ENCODE measurements at regions not wholly inside any gene's neighbourhood (a gene's known extent, or its start where the extent isn't known, plus 50 kb on each side); places are given as distances from the start of the nearest gene placed in this dataset.

DNA sequence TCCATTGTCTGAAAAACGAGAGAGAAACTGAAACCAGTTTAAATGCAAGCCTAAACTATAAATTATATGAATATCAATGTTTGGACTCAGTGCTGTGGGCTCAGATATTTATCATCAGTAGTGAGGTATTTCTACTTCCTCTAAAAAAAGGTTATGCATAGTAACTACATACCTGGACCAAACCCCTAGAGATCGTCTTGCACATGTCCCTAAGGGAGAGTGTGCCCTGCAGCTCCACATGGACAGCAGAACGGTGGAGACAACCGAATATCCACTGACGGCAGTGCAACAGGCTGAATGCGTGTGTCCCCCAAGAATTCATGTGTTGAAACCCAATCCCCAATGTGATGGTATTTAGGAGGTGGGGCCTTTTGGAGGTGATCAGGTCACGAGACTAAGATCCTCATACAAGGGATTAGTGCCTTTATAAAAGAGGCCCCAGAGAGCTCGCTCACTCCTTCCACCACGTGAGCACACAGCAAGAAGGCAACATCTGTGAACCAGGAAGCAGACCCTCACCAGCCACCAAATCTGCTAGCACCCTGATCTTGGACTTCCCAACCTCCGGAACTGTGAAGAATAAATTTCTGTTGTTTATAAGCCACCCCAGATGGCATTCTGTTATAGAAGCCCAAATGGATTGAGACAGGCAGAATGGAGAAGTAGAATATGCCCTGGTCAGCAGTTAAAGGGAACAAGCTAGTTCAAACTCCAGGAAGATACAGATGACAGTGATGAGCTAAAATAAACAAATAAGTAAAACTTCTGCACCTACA is 208.4 kb downstream of the ANAPC1 start:
- peak; percentile 31 to 43 for DNase-seq

DNA sequence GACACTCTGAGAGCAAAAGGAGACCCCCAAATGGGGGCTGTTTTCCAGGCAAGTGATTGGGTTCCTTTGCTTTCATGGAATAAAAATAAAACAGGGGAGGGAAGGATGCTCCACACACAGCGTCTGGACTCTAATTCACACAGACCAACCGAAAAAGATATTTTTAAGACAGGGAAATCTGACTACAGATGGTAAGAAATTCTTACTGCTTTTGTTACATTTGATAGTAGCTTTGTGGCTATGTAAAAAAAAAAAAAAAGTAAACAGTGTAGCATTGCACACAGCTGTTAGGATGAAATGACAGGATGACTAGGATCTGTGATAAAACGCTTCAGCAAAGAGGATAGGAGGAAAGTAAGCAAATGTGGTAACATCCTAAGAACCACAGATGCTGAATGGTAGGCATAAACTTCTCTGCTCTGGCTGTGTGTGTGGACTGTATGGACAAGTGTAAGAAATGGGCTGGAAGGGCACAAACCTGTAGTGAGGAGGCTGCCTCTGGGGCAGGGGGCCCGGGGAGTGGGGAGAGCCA is 207.6 kb downstream of the ANAPC1 start:
- DNase-seq, result no peak

DNA sequence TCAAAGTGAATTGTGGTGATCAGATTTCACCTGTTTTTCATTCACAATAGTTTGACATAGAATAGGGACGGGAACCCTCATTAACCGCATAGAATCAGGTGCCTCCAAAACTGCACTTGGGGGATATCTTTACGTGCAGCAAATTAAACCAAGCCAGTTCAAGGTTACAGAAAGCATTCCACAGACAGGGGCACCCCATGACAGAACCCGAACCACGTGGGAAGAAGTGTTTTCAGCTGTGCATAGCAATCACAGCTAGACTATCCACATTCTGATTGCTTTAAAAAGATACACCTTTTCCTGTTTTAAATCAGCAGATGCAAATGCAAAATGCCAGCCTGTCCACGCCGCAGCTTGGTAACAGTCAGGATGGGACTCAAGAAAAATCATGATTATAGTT is 205.8 kb downstream of the ANAPC1 start:
- no peak for DNase-seq

DNA sequence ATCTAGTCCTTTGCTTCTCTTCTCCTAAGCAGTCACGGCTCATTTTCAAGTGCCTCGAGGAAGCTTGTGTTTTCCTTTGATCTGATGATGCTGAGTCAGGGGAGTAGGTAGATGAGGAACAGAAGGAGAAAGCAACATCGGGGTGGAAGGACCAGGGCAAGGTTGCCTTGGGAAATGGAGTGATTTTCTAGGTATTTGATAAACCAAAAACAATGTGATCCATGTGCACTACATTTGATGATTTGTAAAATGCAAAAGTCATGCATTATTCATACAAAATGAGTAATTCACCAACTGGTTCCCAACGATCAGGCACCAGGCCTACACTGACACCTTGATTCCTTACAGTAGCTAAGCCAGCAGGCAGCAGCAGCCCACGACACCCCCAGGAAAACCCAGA is 205.3 kb downstream of the ANAPC1 start:
- DNase-seq, result peak in 1 of 2 donors; percentile 50

DNA sequence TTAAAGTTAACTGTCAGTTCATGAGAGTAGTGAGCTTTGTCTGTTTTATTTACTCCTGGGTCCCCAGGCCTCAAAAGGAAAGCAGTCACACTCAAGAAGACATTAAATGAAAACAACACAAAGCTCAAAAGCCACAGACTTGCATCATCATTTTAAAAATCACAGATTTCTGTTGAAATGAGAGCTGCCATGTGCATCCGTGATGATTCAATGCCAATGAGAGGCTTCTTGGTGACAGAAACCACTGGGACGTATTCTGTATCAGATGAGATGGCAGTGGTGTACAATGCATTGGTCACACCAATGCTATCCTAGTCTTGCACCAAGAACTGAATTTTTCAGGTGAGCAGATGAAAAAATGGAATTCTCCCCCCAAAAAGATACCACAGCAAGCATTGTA is 204.8 kb downstream of the ANAPC1 start:
- peak; percentile 88 to 92 for DNase-seq

DNA sequence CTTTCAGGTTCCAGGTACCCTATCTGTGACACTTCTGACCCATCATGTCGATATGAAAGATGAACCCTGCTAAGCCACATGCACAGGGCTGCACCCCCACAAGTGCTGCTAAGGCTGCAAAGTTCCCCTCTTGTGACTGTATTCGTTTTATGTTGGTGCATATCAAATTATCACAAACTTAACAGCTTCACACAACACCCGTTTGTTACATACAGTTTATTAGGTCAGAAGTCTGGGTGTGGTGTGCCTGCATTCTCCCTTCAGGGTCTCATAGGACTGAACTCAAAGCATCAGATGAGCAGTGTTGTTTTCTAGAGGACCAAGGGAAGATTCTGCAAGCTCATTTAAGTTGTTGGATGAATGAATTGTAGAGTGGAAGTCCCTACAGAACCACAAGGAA is 199.4 kb downstream of the ANAPC1 start:
- DNase-seq, result no peak

DNA sequence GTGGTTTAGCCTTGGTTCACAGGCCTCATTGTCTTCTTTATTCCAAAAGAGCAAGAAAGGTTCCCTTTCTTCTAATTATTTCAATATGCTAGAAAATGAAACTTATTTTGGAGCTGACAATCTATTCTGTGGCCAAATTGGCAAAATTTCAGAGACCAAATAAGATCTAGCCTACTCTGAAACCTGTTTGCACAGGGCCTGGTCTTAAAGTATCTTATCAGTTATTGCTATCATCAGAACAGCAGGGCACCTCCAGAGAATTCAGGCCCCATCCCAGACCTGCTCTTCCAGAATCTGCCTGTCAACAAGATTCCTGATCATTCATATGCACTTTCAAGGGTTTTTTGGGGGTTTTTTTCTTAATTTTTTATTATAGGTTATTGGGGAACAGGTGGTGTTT is 198.7 kb downstream of the ANAPC1 start:
- no peak for DNase-seq

DNA sequence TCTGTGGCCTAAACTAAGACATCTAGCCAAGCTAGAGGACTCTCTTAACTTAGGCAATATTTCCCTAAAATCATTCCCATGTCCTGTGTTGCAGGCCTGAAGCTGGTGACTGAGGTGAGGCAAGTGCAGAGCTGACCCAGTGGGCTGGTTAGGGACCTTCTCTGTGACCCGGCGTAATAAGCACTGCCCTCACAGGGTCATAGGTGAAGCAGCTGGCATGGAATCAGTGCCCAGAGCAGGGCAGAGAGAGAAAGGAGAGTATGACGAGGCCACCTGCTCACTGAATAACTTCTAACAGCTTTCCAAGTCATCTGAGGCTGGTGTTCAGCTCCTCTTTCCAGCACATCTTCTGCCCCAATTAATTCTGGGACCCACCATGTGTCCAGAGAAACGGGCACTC is 197.0 kb downstream of the ANAPC1 start:
- no peak for DNase-seq

DNA sequence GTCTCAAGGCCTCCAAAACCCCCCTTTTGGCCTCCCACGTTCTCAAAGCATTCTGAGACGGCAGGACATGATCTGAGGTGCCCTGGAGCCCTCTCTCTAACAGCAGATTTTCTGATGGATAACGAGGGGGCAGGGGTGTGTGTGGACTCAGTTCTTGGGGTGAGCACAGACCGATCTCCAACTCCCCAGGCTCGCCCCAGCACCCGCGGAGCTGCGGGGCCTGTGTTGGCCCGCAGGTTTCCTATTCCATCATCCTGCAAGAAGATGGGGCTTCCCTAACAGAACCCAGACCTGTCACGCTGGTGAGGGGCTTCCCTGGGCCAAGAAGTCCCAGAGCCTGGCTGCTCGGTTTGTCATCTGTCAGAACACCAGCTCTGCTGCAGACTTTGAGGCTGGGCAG is 196.1 kb downstream of the ANAPC1 start:
- DNase-seq, result no peak

DNA sequence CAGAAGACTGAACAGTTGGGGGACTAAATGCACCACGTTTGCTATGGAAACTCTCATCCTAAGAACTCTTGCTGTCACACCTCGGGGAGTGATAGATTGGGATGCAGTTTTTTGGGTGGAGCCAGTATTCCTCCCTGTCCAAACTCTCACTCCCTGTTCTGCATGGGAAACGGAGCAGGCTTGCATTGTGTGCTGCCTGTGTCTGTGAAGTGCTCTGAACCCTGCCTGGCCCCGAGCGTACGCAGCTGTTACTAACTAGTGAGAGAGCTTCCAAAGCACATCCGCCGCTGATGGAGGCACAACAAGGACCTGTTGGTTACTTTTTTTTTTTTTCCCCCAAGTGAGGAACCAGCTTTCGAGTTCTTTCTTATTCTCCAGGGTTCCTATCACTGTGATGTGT is 195.5 kb downstream of the ANAPC1 start:
- no peak for DNase-seq

DNA sequence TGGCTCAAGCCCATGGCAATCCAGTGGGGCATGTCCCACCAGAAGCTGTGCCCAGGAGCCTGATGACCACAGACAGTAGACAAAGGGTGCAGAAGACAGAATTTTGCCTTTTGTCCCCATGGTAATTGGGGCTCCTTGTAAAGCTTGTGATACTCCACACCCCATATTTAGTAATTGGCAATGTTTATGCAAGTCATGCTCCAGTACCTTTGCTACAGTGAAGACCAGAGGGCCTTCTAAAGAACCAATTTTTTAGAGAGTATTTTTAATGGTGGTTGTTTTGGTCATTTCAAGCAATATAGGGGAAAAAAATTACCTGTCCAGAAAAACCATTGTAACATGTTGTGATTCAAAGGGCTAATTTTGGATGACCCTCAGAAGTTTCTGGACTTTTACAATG is 194.8 kb downstream of the ANAPC1 start:
- DNase-seq, result no peak

DNA sequence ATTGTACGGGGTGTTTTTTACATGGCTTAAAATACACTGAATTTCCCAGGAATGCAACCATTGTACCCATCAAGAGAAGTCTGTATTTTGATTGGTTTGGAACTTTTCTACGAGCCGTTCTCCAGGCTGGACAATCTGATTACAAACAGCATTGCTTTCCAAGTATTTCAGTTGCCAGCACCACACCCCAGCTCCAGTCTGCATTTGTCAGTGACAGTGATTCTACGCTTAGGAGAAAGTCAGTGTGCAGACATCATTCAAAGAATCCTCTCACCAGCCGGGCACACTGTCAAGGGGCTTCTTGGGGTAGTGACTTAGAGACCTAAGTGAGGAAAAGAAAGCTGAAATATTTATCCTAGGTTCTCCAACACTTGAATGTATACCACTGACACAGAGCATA is 194.1 kb downstream of the ANAPC1 start:
- DNase-seq, result no peak

DNA sequence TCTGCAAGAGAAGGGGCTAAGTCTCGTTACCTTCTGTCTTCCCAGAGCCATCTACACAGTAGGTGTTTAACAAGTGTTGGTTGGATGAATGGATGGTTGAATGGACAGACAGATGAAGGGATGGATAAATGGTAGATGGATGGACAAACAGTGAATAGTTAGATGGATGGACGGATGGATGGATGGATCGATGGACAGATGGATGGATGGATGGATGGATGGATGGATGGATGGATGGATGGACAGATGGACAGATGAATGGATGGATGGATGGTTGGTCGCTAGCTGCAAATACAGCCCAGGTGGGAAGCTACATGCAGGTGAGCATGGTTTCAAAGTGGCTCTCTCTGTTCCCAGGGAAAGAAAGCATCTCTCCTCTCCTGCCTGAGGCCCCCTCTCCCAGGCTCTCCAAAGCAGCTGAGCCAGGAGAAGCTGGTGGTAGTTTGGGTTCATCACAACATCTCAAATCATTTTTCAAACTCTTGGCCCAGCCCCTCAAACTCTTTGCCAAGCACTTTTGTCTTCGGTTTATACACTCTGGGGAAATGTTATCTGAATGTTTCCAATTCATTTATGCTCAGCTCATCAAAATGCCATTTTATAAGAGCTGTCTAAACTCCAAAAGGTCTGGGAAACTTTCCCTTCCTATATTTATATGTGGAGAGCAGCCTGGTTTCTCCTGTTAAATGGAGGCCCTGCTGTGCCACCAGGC is 192.7 kb downstream of the ANAPC1 start:
- no peak for DNase-seq

DNA sequence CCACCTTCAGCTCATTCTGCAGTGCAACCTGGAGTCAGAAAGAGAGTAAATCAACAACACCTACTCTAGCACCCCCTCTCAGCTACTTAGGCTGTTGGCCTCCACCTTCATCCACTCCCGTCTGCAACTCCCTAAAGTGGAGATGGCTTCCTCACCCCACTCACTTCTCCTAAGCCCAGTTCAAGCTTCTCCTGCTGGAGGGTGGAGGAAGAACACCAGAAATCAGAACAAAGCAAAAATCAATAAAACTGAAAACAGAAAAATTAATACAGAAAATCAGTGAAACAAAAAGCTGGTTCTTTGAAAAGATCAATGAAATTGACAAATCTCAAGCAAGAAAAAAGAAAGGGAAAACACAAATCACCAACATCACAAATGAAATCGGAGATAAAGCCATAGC is 191.7 kb downstream of the ANAPC1 start:
- DNase-seq, result no peak

DNA sequence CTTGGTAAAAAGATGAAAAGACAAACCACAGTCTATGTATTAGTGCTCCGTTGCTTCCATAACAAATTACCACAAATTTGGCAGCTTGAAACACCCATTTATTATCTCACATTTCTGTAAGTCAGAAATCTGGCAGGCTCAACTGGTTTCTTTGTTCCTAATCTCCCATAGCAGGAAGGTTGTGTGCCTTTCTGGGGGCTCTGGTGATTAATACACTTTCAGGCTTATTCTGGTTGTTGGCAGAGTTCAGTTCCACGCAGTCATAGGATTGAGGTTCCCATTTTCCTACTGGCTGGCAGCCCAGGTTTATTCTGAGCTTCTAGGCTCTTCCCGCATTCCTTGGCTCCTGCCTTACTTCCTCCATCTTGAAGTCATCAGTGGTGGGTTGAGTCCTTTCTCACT is 189.3 kb downstream of the ANAPC1 start:
- DNase-seq, result no peak

DNA sequence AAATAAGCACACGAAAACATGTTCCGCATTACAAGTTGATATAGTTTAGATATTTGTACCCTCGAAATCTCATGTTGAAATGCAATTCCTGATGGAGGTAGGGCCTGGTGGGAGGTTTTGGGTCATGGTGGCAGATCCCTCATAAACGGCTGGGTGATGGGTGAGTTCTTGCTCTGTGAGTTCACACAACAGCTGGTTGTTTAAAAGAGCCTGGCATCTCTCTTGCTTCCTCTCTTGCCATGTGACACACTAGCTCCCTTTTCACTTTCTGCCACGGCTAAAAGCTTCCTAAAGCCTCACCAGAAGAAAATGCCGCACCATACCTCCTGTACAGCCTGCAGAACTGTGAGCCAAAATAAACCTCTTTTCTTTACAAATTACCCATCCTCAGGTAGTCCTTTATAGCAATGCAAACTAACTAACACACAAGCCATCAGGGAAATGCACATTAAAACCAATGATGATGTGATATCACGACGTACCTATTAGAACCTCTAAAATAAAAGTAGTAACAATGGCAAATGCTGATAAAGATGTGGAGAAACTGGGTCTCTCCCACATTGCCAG is 188.5 kb downstream of the ANAPC1 start:
- DNase-seq, result no peak

DNA sequence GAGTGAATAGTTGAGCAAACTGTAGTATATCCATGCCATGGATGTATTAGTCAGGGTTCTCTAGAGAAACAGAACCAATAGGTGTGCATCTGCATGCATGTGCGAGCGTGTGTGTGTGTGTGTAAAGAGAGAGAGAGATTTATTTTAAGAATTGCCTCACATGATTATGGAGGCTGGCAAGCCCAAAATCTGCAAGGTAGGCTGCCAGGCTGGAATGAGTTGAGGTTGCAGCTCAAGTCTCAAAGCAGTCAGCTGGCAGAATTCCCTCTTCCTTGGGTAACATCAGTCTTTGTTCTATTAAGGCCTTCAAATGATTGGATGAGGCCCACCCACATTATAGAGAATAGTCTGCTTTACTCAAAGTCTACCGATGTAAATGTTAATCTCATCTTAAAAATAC is 187.8 kb downstream of the ANAPC1 start:
- no peak for DNase-seq

DNA sequence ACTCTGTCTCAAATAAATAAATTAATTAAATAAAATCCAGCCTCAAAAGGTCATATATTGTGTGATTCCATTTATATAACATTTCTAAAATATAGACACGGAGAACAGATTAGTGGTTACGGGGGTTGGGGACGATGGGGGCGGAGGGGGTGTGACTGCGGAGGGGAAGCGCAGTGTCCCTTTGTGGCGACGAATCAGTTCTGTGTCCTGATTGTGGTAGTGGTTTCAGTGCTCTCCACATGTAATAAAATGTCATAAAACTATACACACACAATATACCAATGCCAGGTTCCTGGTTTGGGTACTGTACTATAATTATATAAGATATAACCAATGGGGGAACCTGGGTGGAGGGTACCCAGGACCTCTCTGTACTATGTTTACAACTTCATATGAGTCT is 186.4 kb downstream of the ANAPC1 start:
- no peak for DNase-seq

DNA sequence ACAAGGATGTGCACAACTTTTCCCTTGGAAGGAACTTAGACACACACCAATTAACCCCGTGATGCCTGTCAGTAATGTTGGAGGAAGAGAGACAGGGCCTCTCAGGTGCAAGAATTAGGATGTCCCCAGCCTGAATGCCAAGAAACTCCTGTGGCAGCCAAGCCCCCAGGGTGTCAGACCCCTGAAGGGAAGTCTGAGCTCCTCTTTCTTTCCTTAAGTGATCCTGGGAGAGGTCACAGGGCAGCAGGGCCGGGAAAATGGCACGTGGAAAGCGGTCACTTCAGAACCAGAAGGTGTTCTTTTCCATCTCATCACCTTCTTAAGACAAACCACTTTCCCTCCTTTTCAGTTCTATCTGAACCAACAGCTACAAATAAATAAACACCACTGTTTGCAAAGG is 185.9 kb downstream of the ANAPC1 start:
- DNase-seq, result no peak

DNA sequence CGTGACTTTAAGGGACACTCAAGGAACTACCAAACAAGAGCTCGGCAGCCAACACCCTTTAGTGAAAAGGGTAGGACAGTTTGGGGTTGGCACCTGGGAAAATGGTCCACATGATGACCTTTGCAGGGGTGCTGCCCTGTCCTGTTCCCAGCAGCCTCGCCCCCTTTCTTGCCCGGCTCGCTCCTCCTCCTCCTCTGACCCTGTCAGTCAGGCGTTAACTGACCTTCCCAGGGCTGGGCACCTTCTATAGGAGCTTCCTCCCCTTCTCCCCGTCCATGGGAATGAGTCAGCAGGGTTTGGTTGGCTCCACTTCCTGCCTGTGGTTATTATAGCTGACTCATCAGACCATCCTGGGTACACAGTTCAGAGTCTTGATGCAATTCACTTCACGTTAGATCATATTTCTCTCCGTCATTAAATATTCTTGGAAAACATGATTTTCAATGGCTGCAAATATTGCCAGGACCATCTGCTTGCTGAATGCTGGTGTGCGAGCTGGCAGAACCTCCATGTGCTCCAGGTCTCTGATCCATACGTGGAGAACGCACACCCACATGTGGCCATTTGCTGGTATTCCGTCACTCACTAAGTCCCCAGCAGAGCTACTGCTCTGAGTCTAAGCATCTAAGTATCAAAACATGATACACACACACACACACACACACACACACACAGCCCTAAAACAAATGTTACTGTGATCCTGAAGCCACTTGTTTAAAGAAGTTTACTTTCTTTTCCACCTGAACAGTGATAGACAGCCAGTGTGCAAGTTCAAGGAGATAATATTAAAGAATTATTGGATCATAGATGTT is 185.0 kb downstream of the ANAPC1 start:
- peak; percentile 92 to 95 for DNase-seq

DNA sequence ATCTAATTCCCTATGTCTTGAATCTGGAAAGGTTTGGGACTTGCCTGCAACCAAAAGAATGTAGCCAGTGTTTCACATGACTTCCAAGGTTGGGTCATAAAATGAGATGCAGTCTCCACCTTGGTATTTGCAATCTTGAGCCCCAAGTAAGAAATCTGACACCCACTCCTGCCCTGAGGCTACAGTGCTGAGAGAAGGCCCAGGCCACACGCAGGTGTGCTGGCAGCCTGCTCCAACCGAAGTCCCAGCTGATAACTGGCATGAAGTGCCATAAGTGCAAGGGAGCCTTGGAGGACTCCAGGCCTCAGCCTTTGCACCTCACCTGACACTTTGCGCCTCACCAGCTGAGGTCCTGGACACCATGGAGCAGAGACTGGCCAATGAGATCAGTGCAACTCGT is 182.7 kb downstream of the ANAPC1 start:
- no peak for DNase-seq

DNA sequence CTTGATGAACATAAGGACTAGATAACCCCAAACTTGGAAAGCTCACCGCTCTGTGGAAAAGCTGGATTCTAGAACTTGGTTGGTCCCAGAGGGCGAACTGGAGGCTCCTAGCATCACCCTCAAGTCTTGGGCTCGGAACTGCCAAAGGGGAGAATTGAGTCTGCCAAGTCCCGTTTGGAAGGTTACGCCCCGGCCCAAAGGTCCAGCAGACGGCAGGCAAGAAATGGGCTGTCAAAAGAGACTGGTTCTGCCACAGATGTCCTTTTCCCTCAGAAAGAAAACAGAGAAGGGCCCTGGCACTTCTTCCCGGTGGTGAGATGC is 182.2 kb downstream of the ANAPC1 start:
- DNase-seq, result no peak

DNA sequence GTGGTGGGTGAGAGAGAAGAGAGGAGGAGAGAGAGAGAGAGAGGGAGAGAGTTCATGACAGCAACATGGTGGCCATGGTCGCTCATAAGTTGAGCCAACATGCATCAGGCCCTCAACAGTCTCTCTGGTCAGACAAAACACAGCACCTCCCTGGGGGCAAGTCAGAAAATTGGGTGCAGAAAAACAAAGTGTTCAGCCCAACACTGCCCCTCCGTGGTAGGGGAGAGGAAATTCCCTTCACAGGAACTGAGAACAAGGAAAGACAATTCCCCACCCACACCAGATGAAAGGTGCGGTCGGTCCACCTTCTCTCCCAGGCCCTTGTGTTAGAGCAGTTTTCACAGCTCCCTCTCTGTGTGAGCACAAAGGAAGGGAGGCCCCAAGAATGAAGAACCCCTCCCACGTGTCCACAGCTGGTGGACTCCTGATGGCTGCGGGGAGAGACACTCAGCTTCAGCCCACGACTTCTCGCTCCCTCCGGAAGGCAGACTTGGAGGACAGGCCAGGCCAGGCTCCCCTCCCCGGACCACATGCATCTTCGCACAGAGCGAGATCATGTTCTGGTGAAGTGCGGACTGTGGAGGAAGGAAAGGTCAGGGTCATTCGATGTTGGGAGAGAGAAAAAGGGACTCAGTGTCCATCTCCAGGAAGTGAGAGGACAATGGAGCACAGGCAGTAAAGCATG is 181.7 kb downstream of the ANAPC1 start:
- DNase-seq, result peak; percentile 58 to 77
